Occipital lobe (tissue), 1 donor: ENCODE measurements at regions not wholly inside any gene's neighbourhood (a gene's known extent, or its start where the extent isn't known, plus 50 kb on each side); places are given as distances from the start of the nearest gene placed in this dataset.

ENCODE experiments used
- DNase-seq: peaks from one replicate; lab custom pipeline; 2025; lab: John Stamatoyannopoulos, UW

- DNase-seq = no peak
Measured at GRCh38 chr20:23279836-23280235, 70.8 kb upstream of the NXT1 start.

- no peak for DNase-seq
Measured at GRCh38 chr20:23278172-23278571, 72.4 kb upstream of the NXT1 start.

GRCh38 chr20:23277316-23277715 lies 73.3 kb upstream of the NXT1 start:
- DNase-seq = no peak

GRCh38 chr20:23273776-23274175 lies 76.8 kb upstream of the NXT1 start:
- no peak for DNase-seq

- DNase-seq = no peak
Measured at GRCh38 chr20:23272176-23273029, 78.2 kb upstream of the NXT1 start.

- DNase-seq = no peak
Measured at GRCh38 chr20:23270382-23270911, 80.1 kb upstream of the NXT1 start.

GRCh38 chr20:23269954-23270353 lies 80.6 kb upstream of the NXT1 start:
- no peak for DNase-seq

- no peak for DNase-seq
Measured at GRCh38 chr20:23268792-23269354, 81.7 kb upstream of the NXT1 start.

- no peak for DNase-seq
Measured at GRCh38 chr20:23267909-23268308, 82.7 kb upstream of the NXT1 start.

GRCh38 chr20:23266530-23267398 lies 83.8 kb upstream of the NXT1 start:
- no peak for DNase-seq

GRCh38 chr20:23265226-23265625 lies 85.4 kb upstream of the NXT1 start:
- no peak for DNase-seq

- no peak for DNase-seq
Measured at GRCh38 chr20:23264545-23264944, 86.0 kb upstream of the NXT1 start.

GRCh38 chr20:23260181-23260840 lies 90.3 kb upstream of the NXT1 start:
- DNase-seq = no peak

GRCh38 chr20:23258747-23259121 lies 91.9 kb upstream of the NXT1 start:
- DNase-seq = no peak

GRCh38 chr20:23257848-23258746 lies 92.5 kb upstream of the NXT1 start:
- no peak for DNase-seq

GRCh38 chr20:23257106-23257761 lies 93.4 kb upstream of the NXT1 start:
- DNase-seq = no peak

GRCh38 chr20:23255716-23256385 lies 94.7 kb upstream of the NXT1 start:
- DNase-seq = no peak

GRCh38 chr20:23255106-23255505 lies 95.5 kb upstream of the NXT1 start:
- no peak for DNase-seq

- DNase-seq = no peak
Measured at GRCh38 chr20:23254505-23254904, 96.1 kb upstream of the NXT1 start.
